LNCAP (cell line): ENCODE measurements at regions not wholly inside any gene's neighbourhood (a gene's known extent, or its start where the extent isn't known, plus 50 kb on each side); places are given as distances from the start of the nearest gene placed in this dataset.

ENCODE experiments used
- CTCF ChIP-seq: fragments of 450-650 bp; IDR thresholded peaks from 2 replicates; pipeline ENCODE4 v1.5.1; 2017; ENCODE audit warnings: mild to moderate bottlenecking

DNA sequence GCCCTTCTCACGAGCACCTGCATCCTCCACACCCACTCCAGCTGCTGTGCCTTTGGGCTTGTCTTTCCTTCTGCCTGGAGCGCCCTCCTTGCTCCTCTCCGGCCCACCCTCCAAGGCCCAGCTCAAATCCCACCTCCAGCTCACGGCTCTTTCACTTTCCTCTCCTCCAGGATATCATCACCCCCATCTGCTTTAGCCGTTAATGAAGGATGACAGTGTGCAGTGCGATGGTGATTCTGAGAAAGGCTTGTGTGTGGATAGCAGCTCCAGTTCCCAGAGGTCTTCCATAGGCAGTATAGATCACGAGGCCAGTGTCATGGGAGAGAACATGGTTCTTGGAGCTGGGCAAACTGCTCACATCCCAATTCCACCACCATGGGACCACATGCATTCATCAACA, 237.4 kb downstream of the TLE3 start:
- TF ChIP-seq CTCF: no peak

DNA sequence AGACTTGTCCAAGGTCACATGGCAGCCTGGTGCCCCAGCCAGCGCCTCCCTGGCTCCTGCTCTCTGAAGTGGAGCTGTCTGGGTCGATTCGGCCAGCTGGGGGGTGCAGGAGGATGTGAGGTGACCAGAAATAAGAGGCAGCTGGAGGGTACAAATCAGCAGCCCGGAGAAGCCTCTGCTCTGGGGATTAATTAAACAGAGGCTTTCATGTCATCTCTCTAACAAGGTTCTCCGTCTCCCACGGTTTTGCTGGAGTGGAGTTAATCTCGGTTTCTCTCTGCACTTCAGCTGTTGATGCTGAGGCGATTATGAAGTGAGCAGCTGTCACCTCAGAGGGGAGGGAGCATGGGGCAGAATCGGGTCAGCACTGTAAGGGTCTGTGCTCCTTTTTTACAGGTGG, 236.8 kb downstream of the TLE3 start:
- no peak for TF ChIP-seq CTCF

DNA sequence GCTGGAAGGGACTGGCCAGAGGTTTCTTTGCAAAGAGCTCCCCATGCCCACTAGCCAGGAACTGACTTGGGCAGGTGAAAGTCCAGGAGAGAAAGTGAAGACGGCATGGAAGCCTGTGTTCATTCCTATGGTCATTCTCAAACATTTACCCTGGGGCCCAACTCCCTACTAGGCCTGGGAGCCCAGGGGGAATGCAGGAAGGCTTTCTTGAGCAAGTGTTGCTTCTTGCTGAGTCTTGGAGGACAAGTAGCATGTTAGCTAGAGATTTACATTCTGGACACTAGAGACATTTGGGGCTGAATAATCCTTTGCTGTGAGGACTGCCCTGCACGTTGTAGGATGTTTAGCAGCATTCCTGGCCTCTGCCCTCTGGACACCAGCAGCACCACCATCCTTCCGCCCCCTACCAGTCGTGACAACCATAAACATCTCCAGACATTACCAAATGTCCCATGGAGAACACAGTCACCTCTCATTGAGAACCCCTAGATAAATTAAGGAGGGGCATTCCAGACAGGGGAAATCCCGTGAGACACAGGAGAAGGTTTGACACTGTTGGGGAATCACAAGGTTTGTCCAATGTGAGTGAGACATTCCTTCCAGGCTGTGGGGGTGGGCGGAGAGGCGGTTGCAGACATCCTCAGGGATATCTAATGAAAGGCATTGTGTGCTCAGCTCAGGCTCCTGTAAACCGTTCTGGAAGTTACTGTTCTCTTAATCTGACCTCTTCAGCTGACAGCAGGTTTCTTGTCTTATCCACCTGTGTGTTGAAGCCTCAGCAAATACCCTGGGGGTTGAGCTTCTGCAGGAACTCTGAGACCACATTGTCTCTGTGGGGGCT, 236.2 kb downstream of the TLE3 start:
- no peak for TF ChIP-seq CTCF

DNA sequence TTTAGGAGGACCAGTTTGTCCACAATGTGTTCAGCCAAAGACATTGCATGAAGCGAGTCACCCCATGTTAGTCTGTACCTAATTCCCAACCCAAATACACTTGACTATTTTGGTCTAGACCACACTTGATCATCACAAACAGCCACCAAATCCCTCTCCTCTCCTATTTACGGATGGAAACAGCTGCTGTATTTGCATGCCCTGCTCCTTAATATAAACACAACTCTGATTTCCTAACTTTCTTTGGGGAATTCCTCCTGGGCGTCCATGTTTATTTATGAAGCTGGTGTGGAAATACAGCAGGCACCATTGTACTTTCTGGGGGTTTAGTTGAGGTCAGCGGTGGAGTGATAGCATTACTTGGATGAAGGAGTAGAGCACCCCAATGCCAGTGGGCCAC, 235.2 kb downstream of the TLE3 start:
- no peak for TF ChIP-seq CTCF

- no peak for TF ChIP-seq CTCF
Measured at GRCh38 chr15:69863446-69863845, 234.3 kb downstream of the TLE3 start.

GRCh38 chr15:69865369-69865768, 232.3 kb downstream of the TLE3 start:
- no peak for TF ChIP-seq CTCF

DNA sequence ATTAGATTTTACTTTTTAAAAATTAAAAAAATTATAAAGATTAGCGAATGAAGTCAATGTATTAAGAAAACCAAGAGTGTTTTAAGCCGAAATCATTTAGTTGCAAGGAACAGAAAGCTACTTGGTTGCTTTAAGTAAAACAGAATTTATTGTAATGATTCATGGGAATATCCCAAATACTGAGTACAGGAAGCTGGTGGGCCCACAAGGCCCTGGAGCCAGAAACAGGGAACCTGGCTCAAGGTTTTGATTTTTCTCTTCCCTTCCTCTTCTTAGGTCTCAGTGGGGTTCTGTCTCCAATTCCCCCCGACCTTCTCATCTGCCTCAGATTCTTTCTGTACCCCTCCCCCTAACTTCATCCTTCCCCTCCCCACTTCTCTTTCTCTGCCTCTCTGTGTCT, 229.0 kb downstream of the TLE3 start:
- TF ChIP-seq CTCF: no peak

DNA sequence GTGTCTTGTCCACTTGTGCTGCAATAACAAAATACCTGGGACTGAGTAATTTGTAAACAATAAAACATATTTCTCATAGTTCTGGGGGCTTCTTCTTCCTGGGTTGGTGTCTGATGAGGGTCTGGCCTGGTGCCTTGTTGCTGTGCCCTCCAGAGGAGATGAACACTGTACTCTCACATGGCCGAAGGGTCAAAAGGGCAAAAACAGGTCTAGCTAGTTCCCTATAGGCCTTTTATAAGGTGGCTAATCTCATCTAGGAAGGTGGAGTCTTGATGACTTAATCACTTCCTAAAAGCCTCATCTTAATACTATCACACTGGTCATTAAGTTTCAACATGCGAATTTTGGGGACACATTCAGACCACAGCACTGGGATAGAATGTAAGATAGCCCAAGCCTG, 228.4 kb downstream of the TLE3 start:
- no peak for TF ChIP-seq CTCF
